GM19239 (cell line): ENCODE measurements at regions not wholly inside any gene's neighbourhood (a gene's known extent, or its start where the extent isn't known, plus 50 kb on each side); places are given as distances from the start of the nearest gene placed in this dataset.
A peak's percentile ranks its signal among the peaks of the same experiment; 100 is the strongest.

Source experiments
- DNase-seq: peaks from one replicate; pipeline ENCODE4 v3.0.0; 2011; ENCODE audit warnings: low spot score; ENCODE audit not compliant: insufficient read length
- FAIRE-seq: peaks from 2 replicates; lab custom pipeline; 2011; peaks lifted over from hg19 to GRCh38; lab: Jason Lieb, UNC

DNA sequence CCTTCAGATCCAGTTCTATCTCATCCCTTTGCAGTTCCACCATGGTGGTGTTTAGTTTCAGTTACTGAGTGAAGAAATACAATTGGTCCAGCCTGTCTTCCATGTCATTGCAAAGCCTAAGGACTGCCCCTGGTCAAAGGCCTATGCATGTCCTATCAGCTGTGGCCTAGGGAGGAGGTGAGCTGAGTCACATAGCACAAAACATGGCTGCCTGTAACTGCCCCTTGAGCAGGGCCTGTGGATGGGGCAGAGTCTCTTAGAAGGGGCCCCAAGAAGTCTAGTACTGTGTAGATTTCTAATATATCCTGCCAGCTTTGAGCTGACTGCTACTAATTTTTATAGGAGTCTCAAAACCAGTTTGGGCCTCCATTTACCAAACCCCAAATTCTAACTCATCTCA, 296.7 kb downstream of the FBXW7 start:
- FAIRE-seq (no peak), DNase-seq (no peak)

GRCh38 chr4:152236519-152237056, 299.3 kb downstream of the FBXW7 start:
- no peak for FAIRE-seq
- no peak for DNase-seq

DNA sequence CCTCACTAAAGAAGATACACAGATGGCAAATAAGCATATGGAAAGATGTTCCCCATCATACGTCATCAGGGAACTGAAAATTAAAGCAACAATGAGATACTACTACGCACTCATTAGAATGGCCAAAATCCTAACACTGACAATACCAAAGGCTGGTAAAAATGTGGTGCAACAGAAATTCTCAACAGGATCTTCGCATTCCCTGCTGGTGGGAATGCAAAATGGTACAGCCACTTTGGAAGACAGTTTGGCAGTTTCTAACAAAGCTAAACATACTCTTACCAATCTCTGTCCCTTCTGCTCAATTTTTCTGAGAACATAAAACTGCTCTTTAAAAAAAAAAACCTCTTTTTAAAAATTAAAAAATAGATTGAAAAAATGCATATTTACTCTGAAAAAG, 300.2 kb downstream of the FBXW7 start:
- FAIRE-seq (peak; percentile 18), DNase-seq (no peak)

DNA sequence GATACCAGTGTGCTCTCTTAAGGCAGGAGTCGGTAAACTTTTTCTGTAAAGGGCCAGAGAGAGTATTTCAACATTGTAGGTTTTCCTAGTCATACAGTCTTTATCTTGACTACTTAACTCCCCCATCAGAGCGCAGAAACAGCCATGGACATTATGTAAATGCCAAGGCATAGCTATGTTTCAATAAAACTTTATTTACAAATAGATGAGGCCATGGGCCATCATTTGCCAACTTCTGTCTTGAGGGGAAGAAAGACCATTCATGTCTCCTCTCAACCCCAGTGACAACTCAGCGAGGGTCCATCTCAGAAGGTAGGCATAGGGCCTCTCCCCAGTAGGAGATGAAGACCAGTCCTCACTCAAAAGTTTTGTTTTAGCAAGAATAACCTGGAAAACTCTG, 301.3 kb downstream of the FBXW7 start:
- DNase-seq (no peak), FAIRE-seq (no peak)

DNA sequence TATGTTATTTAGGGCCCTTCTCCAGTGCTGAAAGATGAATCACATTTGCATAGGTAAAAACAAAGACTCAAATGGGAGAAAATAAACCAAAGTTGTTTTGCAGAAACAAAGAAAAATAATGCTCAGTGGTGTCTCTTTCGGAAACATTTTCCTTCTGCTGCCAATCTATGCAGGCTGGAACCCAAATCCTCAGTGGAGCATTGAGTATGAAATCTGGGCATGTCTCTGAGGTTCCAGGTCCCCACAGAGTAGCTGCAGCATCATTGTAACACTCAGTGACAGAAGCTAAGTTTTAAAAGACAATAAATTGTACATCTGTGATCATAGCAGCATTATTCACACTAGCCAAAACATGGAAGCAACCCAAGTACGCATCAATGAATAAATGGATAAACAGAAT, 303.6 kb downstream of the FBXW7 start:
- DNase-seq: no peak
- FAIRE-seq: no peak

DNA sequence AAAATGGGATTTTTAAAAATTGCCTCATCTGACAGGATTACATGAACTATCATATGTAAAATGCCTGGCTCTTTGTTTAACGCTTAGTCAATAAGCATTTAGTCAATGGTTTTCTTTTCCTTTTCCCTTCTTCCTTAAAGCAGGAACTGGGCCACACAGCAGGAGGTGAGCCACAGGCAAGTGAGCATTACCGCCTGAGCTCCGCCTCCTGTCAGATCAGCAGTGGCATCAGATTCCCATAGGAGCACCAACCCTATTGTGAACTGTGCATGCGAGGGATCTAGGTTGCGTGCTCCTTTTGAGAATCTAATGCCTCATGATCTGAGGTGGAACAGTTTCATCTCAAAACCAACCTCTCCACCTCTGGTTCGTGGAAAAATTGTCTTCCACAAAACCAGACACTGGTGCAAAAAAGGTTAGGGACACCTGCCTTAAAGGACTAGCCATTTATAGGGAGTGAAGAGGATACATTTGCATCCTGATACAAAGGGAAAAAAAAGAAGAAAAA, 306.1 kb downstream of the FBXW7 start:
- DNase-seq: no peak
- FAIRE-seq: no peak

DNA sequence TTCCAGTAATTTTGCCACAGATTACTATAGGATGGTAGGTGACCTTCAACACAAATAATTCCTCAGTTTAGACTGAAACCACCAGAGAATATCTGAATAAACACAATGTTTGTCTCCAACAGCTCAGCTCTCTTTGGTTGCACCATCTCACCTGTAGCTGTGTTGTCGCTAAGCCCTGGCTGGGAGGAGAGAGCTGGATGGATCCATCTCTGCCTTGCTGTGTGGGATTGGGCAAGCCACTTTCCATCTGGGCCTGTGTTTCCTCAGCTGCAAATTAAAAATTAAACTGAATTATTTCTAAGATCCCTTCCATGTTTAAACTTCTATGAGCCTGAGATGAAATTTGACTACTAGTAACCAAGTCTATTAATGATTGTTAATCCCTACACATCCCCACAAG, 310.2 kb downstream of the FBXW7 start:
- DNase-seq (no peak), FAIRE-seq (no peak)

DNA sequence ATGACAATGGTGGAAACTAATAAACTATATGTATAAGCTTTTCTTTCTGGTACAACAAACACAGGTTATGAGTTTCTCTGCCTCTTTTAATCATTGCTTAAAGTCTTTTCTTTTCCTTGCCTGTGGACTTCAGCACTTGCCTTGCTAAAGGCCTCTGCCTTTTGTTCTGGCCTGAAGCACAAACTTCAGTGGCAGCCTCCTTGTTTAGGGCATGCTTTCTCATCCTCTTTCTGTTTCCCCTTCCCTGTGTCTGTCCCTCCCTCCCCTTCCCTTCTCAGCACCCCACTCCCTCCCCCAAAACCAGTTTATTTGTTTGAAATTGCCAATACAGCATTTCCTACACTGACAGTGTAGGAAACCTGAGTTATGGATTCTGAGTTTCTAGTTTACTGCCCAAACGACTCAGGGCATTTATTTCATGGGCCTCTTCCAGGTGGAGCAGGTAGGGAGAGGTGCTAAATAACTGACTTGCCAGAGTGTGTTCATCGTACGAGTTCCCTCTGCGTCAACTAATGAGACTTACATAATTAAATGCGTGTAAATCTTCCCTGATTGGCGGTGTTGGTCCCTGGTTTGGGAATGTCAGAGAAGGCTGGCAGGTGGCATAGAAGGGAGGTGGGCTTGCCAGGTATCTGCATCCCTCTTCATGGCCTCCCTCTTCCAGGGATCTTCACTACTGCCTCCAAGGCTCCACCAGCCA, 311.0 kb downstream of the FBXW7 start:
- FAIRE-seq: no peak
- DNase-seq: no peak

GRCh38 chr4:152224223-152224622, 311.7 kb downstream of the FBXW7 start:
- no peak for DNase-seq

DNA sequence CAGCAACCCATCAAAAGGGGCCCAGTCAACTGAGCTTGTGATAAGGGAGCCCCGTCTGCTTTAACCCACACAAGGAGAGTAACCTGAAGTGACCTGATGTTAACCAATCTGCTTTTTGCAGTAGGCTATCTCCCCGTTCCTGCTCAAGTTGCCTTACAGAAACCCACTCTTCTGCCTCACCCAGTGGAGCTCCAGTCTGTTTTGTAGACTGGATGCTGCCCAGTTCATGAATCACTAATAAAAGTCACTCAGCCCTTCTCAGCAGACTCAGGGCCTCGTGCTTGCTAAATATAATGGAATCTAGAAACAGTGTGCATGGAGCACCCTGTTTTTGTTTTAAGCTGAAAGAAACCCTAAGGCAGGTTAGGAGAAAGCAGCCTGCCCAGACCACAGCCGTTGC, 312.3 kb downstream of the FBXW7 start:
- FAIRE-seq: no peak
- DNase-seq: no peak

More at GRCh38 chr4:152224223-152224622, 311.7 kb downstream of the FBXW7 start:
- no peak for FAIRE-seq

- FAIRE-seq: no peak
These were observed 313.9 kb downstream of the FBXW7 start for GRCh38 chr4:152221816-152222516.

GRCh38 chr4:152220201-152220666, 315.7 kb downstream of the FBXW7 start:
- FAIRE-seq (peak; percentile 57), DNase-seq (no peak)

More at GRCh38 chr4:152221816-152222516, 313.9 kb downstream of the FBXW7 start:
- no peak for DNase-seq

DNA sequence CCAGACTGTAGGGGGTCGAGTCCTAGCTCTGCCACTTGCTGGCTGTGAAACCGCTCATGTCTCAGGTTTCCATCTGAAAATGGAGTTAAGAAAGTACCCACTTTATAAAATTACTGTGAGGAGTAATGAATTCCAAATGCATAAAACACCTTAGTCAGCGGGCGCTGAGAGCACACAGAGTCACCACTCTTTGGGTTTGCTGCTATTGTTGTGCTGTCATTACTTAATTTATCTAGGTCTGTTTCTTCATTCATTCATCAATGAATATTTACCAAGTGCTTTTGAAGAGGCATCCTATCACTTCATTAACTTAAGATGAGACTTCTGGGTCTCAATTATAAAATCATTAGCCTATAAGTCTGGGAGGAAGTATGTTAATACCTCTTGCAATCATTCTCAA, 317.3 kb downstream of the FBXW7 start:
- DNase-seq: no peak
- no peak for FAIRE-seq

DNA sequence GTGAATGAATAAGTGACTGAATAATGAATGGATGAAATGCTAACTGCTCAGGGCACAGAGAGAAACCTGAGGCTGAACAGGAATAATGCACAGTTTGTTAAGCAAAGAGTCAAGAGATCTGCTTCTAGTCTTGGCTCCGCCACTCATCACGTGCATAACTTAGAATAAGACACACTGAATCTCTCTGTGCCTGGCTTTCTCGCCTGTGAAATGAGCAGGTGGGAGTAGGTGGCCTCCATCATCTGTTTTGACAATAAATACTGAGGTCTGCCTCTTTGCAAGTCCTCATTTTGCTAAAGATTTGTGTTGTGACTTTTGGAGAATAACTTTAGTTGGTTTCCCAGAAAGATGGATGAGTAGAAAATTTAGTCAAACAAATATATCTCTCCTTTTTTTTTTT, 318.0 kb downstream of the FBXW7 start:
- no peak for DNase-seq
- FAIRE-seq: peak; percentile 37

GRCh38 chr4:152211936-152212653, 323.8 kb downstream of the FBXW7 start:
- no peak for FAIRE-seq
- no peak for DNase-seq

DNA sequence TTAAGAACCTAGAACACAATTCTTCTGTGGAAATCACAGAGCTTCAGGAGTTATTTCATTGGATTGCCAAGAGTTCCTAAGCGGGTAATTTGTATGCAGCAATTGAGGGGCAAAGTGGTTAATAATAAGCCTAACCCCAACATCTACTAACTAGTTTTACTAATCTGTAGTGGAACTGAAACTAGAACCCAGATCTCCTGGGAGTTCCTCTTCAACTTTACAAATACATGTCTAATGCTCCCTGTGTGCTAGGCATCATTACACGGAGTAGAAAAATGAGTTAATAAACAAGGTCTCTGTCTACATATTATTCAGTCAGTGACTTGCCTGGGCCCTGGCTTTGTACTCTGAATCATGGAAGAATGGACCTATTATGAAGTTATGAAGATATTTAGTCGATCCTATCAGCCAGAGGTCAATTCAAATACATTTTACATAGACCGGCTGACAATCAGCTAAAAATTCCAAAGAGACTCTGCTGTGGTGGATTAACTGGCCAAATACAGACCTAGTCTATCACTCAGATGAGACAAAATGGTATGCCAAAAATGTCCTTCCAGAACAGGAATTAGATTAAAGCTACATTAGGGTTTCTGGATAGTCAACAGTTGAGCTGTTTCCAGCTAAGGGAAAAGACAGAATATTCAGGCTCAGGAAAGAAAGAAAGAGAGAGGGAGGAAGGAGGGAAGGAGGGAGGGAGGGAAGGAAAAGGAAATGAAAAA, 326.0 kb downstream of the FBXW7 start:
- DNase-seq: no peak
- peak; percentile 95 for FAIRE-seq

DNA sequence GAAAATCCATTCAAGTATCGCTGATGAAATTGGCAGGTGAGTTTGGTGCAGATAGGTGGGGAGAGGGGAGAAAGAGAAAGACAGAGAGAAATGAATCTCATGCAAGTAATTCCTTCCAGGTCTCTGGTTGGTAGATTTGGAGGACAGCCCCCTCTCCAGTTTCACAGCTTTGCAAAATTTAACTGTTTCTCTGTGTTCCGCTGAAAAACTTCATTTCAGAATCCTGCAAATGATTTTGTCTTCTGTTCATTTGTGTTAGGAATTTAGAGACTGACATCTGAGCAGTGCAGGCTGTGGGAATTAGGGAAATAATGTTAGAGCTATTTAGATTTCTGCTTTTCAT, 328.5 kb downstream of the FBXW7 start:
- DNase-seq: no peak
- FAIRE-seq: no peak

DNA sequence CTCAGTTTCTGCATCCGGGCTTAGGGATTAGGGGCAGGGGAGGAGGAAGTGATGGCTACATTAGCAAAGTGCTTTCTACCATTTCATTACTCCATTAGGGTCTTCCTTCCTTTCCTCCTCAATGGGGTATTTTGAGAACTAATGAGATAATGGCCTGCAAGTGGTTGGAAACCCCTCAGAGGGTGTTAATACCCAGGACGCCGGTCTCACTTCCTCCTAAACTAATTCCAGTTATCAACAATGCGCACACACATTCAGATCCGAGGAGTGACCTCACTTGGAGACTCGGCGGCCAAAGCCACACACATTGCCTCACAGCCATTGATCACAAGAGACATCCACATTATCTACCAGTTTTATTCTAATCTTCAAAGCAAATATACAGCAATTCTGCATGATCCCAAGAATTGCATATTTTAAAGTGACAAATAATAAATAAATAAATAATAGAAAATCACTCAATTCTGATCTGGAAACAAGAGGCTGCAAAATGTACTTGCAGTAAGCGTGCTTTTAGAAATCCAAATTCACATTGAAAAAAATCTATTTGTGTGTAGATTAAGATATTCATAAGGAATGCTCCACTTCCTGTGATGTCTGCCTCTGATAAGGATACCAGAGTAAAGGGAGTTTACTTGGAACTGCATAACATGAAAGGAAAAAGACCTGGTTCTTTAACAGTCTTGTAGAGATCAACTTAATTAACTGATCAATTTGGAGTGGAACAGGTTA, 329.1 kb downstream of the FBXW7 start:
- no peak for FAIRE-seq
- DNase-seq: no peak

DNA sequence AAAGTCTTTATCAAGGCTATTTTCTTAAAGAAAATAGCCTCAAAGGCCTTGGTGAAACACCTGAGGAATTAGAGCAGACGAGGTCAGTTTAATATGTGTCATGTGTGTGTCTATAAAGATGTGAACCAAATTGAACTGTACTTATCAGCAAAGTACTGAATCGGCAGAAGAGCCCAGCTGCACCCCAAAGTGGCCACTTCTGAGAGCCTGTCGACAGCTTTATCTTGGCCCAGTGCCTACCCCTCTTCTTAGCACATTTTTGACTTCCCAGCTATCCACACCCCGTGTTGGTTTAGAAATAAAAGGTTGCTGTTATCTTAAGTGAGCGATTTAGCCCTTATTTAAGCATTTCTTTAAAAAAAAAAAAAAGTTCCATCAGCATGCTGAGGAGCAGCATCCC, 329.7 kb downstream of the FBXW7 start:
- FAIRE-seq: no peak
- no peak for DNase-seq
